SK-N-SH (cell line): ENCODE measurements at regions not wholly inside any gene's neighbourhood (a gene's known extent, or its start where the extent isn't known, plus 50 kb on each side); places are given as distances from the start of the nearest gene placed in this dataset.

ENCODE experiments used
- CHD2 ChIP-seq: fragments of 150-350 bp; IDR thresholded peaks from 2 replicates; pipeline ENCODE4 v1.6.1; 2018; ENCODE audit warnings: low read length; ENCODE audit not compliant: partially characterized antibody
- CTCF ChIP-seq: fragments of 200-600 bp; sonication (generic); IDR thresholded peaks from 2 replicates; pipeline ENCODE4 v1.6.1; 2017; ENCODE audit warnings: antibody characterized with exemption, mild to moderate bottlenecking, moderate library complexity
- EP300 ChIP-seq, 2 experiments: IDR thresholded peaks; 2 replicates each; pipeline versions ENCODE4 v1.4.0 to v1.6.1; 2012; ENCODE audit warnings: borderline replicate concordance in 1 of 2, low read depth in 1 of 2, low read length in 1 of 2
- EZH2phosphoT487 ChIP-seq: fragments of 200-600 bp; sonication (generic); IDR thresholded peaks from 2 replicates; pipeline ENCODE4 v1.6.1; 2017; ENCODE audit warnings: low read depth, mixed run types, mild to moderate bottlenecking, antibody characterized with exemption, moderate library complexity, borderline replicate concordance
- MEF2A ChIP-seq: IDR thresholded peaks from 2 replicates; pipeline ENCODE4 v1.4.0; 2012; ENCODE audit warnings: low read depth, borderline replicate concordance
- RCOR1 ChIP-seq: fragments of 150-350 bp; IDR thresholded peaks from 2 replicates; pipeline ENCODE4 v1.6.1; 2017; ENCODE audit warnings: antibody characterized with exemption, low read length
- SMC3 ChIP-seq: IDR thresholded peaks from 2 replicates; pipeline ENCODE4 v1.6.1; 2012; ENCODE audit warnings: low read depth, low read length, improper control_type of control experiment

GRCh38 chr5:97923496-97923895 is 740.4 kb upstream of the RIOK2 start:
- TF ChIP-seq CTCF (no peak), EZH2phosphoT487 (no peak), SMC3 (no peak), MEF2A (no peak), EP300 (IDR thresholded peaks at IDR 0.05; ENCODE audit: borderline replicate concordance in 1 of 2, low read depth in 1 of 2, low read length in 1 of 2) (no peak), CHD2 (no peak), RCOR1 (no peak)
